ENCODE measurements at regions not wholly inside any gene's neighbourhood (a gene's known extent, or its start where the extent isn't known, plus 50 kb on each side); places are given as distances from the start of the nearest gene placed in this dataset.

- H3K27me3 ChIP-seq (ENCODE audit: control insufficient read depth, low read length), result no peaks in the 10 kb centered on the region
- H3K4me1 ChIP-seq (ENCODE audit: control insufficient read depth, low read length), result no peaks in the 10 kb centered on the region
- H3K4me2 ChIP-seq (ENCODE audit: low read length), result peak overlapping the region; percentile 11; the same call in 1 of the 2 replicates
- H3K79me2 ChIP-seq (ENCODE audit: control insufficient read depth, low read length), result no peaks in the 10 kb centered on the region
- H3K27ac ChIP-seq (ENCODE audit: low read depth, low read length), result no peak overlapping the region
- H4K20me1 ChIP-seq (ENCODE audit: control insufficient read depth, insufficient read depth, low read depth, low read length), result no peaks in the 10 kb centered on the region
- no peak overlapping the region for H3K4me3 ChIP-seq (ENCODE audit: low read length)
- no peak for TF ChIP-seq EZH2phosphoT487 (IDR thresholded peaks at IDR 0.05; ENCODE audit: borderline replicate concordance, low read length)
- TF ChIP-seq CTCF (IDR thresholded peaks at IDR 0.05; ENCODE audit: low read depth, low read length, poor library complexity, severe bottlenecking), result no peak
- H3F3A ChIP-seq (ENCODE audit: control insufficient read depth, insufficient read depth), result no peaks in the 10 kb centered on the region
- H3K9me3 ChIP-seq (ENCODE audit: control insufficient read depth, insufficient read depth, low read length), result no peaks in the 10 kb centered on the region
- no peaks in the 10 kb centered on the region for H3K36me3 ChIP-seq (ENCODE audit: control insufficient read depth, low read length)
- H3K9me2 ChIP-seq (replicated peaks; ENCODE audit: control insufficient read depth, low read length), result no peaks in the 10 kb centered on the region; the same call in 1 of the 2 replicates
Measured at GRCh38 chr12:17528394-17528793, 561.6 kb downstream of the RERGL start.

GRCh38 chr12:17527021-17527420, 563.0 kb downstream of the RERGL start:
- H3K79me2 ChIP-seq (ENCODE audit: control insufficient read depth, low read length), result no peaks in the 10 kb centered on the region
- H3K4me3 ChIP-seq (ENCODE audit: low read length), result no peak overlapping the region
- no peaks in the 10 kb centered on the region for H4K20me1 ChIP-seq (ENCODE audit: control insufficient read depth, insufficient read depth, low read depth, low read length)
- H3F3A ChIP-seq (ENCODE audit: control insufficient read depth, insufficient read depth), result no peaks in the 10 kb centered on the region
- H3K4me1 ChIP-seq (ENCODE audit: control insufficient read depth, low read length), result no peaks in the 10 kb centered on the region
- H3K4me2 ChIP-seq (ENCODE audit: low read length), result no peak overlapping the region
- H3K9me3 ChIP-seq (ENCODE audit: control insufficient read depth, insufficient read depth, low read length), result no peaks in the 10 kb centered on the region
- no peaks in the 10 kb centered on the region for H3K36me3 ChIP-seq (ENCODE audit: control insufficient read depth, low read length)
- H3K27ac ChIP-seq (ENCODE audit: low read depth, low read length), result no peak overlapping the region
- TF ChIP-seq EZH2phosphoT487 (IDR thresholded peaks at IDR 0.05; ENCODE audit: borderline replicate concordance, low read length) (no peak), CTCF (IDR thresholded peaks at IDR 0.05; ENCODE audit: low read depth, low read length, poor library complexity, severe bottlenecking) (no peak)
- H3K9me2 ChIP-seq (replicated peaks; ENCODE audit: control insufficient read depth, low read length), result no peaks in the 10 kb centered on the region; the same call in 1 of the 2 replicates
- no peaks in the 10 kb centered on the region for H3K27me3 ChIP-seq (ENCODE audit: control insufficient read depth, low read length)

- H3F3A ChIP-seq (ENCODE audit: control insufficient read depth, insufficient read depth), result no peaks in the 10 kb centered on the region
- H3K79me2 ChIP-seq (ENCODE audit: control insufficient read depth, low read length), result no peaks in the 10 kb centered on the region
- H3K4me1 ChIP-seq (ENCODE audit: control insufficient read depth, low read length), result no peaks in the 10 kb centered on the region
- H3K36me3 ChIP-seq (ENCODE audit: control insufficient read depth, low read length), result no peaks in the 10 kb centered on the region
- no peak overlapping the region for H3K4me2 ChIP-seq (ENCODE audit: low read length)
- H3K27me3 ChIP-seq (ENCODE audit: control insufficient read depth, low read length), result no peaks in the 10 kb centered on the region
- H3K27ac ChIP-seq (ENCODE audit: low read depth, low read length), result no peak overlapping the region
- no peaks in the 10 kb centered on the region for H3K9me2 ChIP-seq (replicated peaks; ENCODE audit: control insufficient read depth, low read length)
- H3K4me3 ChIP-seq (ENCODE audit: low read length), result no peak overlapping the region
- no peaks in the 10 kb centered on the region for H3K9me3 ChIP-seq (ENCODE audit: control insufficient read depth, insufficient read depth, low read length)
- TF ChIP-seq EZH2phosphoT487 (IDR thresholded peaks at IDR 0.05; ENCODE audit: borderline replicate concordance, low read length) (no peak), CTCF (IDR thresholded peaks at IDR 0.05; ENCODE audit: low read depth, low read length, poor library complexity, severe bottlenecking) (peak; percentile 36)
- no peaks in the 10 kb centered on the region for H4K20me1 ChIP-seq (ENCODE audit: control insufficient read depth, insufficient read depth, low read depth, low read length)
Measured at GRCh38 chr12:17511369-17511768, 578.6 kb downstream of the RERGL start.
